OCI-LY1 (cell line): ENCODE measurements at regions not wholly inside any gene's neighbourhood (a gene's known extent, or its start where the extent isn't known, plus 50 kb on each side); places are given as distances from the start of the nearest gene placed in this dataset.

ENCODE experiments used
- H2AFZ ChIP-seq: fragments of 200-600 bp; sonication (generic), shearing (Covaris generic); 2 replicates; pipeline ENCODE4 v1.6.0; 2014; ENCODE audit warnings: antibody characterized with exemption, mild to moderate bottlenecking, low read length
- H3F3A ChIP-seq: fragments of 200-600 bp; sonication (generic), shearing (Covaris generic); 2 replicates; pipeline ENCODE4 v1.6.0; 2014; ENCODE audit warnings: mild to moderate bottlenecking, antibody characterized with exemption, low read length, moderate library complexity; ENCODE audit not compliant: insufficient read depth
- H3K27ac ChIP-seq: fragments of 200-600 bp; sonication (generic); 2 replicates; pipeline ENCODE4 v1.5.1; 2014; ENCODE audit warnings: low read length, mixed run types, mild to moderate bottlenecking, low read depth; ENCODE audit not compliant: poor library complexity, severe bottlenecking
- H3K27me3 ChIP-seq: fragments of 200-600 bp; sonication (generic); 2 replicates; pipeline ENCODE4 v1.6.0; 2014; ENCODE audit warnings: antibody characterized with exemption, mild to moderate bottlenecking, low read length, moderate library complexity; ENCODE audit not compliant: insufficient read depth
- H3K36me3 ChIP-seq: fragments of 200-600 bp; sonication (generic); 2 replicates; pipeline ENCODE4 v1.6.1; 2014; ENCODE audit warnings: mild to moderate bottlenecking, antibody characterized with exemption, low read length, moderate library complexity, mixed read lengths; ENCODE audit not compliant: insufficient read depth
- H3K4me1 ChIP-seq: fragments of 200-600 bp; sonication (generic); 2 replicates; pipeline ENCODE4 v1.5.1; 2014; ENCODE audit warnings: mild to moderate bottlenecking, low read length, moderate library complexity; ENCODE audit not compliant: insufficient read depth, severe bottlenecking
- H3K4me2 ChIP-seq: fragments of 200-600 bp; sonication (generic), shearing (Covaris generic); 2 replicates; pipeline ENCODE4 v1.6.1; 2014; ENCODE audit warnings: low read length
- H3K4me3 ChIP-seq: fragments of 200-600 bp; sonication (generic); 2 replicates; pipeline ENCODE4 v1.5.1; 2014; ENCODE audit warnings: low read length, low read depth, mild to moderate bottlenecking, mixed read lengths; ENCODE audit not compliant: poor library complexity, severe bottlenecking
- H3K79me2 ChIP-seq: fragments of 200-600 bp; shearing (Covaris generic); 2 replicates; pipeline ENCODE4 v1.6.1; 2016; ENCODE audit warnings: mixed run types, low read length, mixed read lengths; ENCODE audit not compliant: insufficient read depth
- H3K9ac ChIP-seq: fragments of 200-600 bp; sonication (generic), shearing (Covaris generic); 2 replicates; pipeline ENCODE4 v1.6.1; 2014; ENCODE audit warnings: mild to moderate bottlenecking, low read length, mixed read lengths
- H3K9me2 ChIP-seq: fragments of 200-600 bp; sonication (generic), shearing (Covaris generic); 2 replicates; pipeline ENCODE4 v1.6.1; 2014; ENCODE audit warnings: low read depth, mild to moderate bottlenecking, low read length, mixed read lengths
- H3K9me3 ChIP-seq: fragments of 200-600 bp; shearing (Covaris generic); 2 replicates; pipeline ENCODE4 v1.6.1; 2014; ENCODE audit warnings: low read length, mixed read lengths
- H4K20me1 ChIP-seq: fragments of 200-600 bp; sonication (generic), shearing (Covaris generic); 2 replicates; pipeline ENCODE4 v1.6.0; 2016; ENCODE audit warnings: mild to moderate bottlenecking, low read length; ENCODE audit not compliant: insufficient read depth
- EZH2 ChIP-seq: fragments of 200-600 bp; sonication (generic), shearing (Covaris generic); IDR thresholded peaks from 2 replicates; pipeline ENCODE4 v1.8.0; 2017; ENCODE audit warnings: borderline replicate concordance, mixed run types, mild to moderate bottlenecking, antibody characterized with exemption, low read length, moderate library complexity, mixed read lengths
- TF ChIP-seq, protein P1 (sequence below): fragments of 200-600 bp; sonication (generic), shearing (Covaris generic); IDR thresholded peaks from 2 replicates; pipeline ENCODE4 v1.5.1; 2017; ENCODE audit warnings: mild to moderate bottlenecking, antibody characterized with exemption, low read length, moderate library complexity, mixed read lengths

DNA sequence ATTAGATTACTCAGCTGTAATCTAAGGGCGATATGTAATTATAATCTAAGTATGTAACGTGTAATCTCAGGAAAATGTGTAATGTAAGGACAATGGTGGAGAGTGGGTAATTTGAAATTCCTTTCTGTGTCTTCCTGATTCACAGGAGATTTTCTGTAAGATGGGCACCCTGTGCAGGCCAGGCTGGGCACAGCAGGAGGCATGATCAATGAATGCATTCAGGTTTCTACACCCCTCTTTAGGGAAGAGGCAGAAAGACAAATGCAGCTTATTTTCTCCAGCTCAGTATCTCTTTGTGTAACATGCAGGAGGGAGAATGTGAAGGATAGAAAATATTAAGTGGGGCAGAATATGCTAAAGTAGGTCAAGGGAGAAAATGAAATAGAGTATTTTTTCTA is 320.1 kb downstream of the PIK3C3 start:
- Histone ChIP-seq H3K79me2 (no peaks in the 10 kb centered on the region), H3K4me3 (no peak overlapping the region), H3K4me2 (no peak overlapping the region), H4K20me1 (no peaks in the 10 kb centered on the region), H3F3A (no peaks in the 10 kb centered on the region), H3K36me3 (no peaks in the 10 kb centered on the region), H3K9me3 (no peaks in the 10 kb centered on the region), H3K4me1 (no peaks in the 10 kb centered on the region), H2AFZ (no peak overlapping the region), H3K27me3 (no peaks in the 10 kb centered on the region), H3K9ac (no peak overlapping the region), H3K27ac (no peak overlapping the region), H3K9me2 (no peaks in the 10 kb centered on the region)
- no peak for TF ChIP-seq EZH2
- TF ChIP-seq, protein P1, sequence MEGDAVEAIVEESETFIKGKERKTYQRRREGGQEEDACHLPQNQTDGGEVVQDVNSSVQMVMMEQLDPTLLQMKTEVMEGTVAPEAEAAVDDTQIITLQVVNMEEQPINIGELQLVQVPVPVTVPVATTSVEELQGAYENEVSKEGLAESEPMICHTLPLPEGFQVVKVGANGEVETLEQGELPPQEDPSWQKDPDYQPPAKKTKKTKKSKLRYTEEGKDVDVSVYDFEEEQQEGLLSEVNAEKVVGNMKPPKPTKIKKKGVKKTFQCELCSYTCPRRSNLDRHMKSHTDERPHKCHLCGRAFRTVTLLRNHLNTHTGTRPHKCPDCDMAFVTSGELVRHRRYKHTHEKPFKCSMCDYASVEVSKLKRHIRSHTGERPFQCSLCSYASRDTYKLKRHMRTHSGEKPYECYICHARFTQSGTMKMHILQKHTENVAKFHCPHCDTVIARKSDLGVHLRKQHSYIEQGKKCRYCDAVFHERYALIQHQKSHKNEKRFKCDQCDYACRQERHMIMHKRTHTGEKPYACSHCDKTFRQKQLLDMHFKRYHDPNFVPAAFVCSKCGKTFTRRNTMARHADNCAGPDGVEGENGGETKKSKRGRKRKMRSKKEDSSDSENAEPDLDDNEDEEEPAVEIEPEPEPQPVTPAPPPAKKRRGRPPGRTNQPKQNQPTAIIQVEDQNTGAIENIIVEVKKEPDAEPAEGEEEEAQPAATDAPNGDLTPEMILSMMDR: no peak

DNA sequence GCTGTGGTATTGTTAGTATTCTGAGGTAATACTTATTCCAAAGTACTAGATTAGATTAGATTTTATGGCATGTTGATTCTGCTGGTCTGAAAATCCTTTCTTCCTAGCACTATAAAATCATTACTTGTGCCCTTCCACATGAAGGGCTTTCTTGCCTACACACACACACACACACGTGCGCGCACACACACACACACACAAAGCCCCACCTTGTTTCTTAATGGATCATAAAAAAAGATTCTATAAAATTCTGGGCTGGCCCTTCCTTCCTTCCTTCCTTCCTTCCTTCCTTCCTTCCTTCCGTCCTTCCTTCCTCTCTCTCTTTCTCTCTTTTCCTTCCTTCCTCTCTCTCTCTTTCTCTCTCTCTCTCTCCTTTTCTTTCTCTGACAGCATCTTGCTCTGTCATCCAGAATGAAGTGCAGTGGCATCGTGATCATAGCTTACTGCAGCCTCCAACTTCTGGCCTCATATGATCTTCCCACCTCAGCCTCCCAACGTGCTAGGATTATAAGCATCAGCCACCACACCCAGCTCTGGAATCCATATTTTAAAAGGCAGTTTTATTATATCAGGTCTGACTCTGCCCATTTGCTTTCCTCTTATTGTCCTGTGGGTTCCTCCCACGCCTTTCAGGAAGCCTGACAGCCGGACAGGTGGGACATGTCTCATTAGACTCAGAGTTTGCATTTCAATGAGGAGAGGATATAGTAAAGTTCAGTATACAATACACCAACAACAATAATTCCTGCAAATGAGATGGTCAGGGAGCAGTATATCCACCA is 321.1 kb downstream of the PIK3C3 start:
- no peaks in the 10 kb centered on the region for H3K4me1 ChIP-seq
- H3K27me3 ChIP-seq: no peaks in the 10 kb centered on the region
- H4K20me1 ChIP-seq: no peaks in the 10 kb centered on the region
- no peak overlapping the region for H3K27ac ChIP-seq
- no peaks in the 10 kb centered on the region for H3F3A ChIP-seq
- no peak overlapping the region for H3K4me3 ChIP-seq
- H3K9ac ChIP-seq: no peak overlapping the region
- H3K9me3 ChIP-seq: no peaks in the 10 kb centered on the region
- H3K4me2 ChIP-seq: no peak overlapping the region
- no peaks in the 10 kb centered on the region for H3K36me3 ChIP-seq
- H2AFZ ChIP-seq: no peak overlapping the region
- no peaks in the 10 kb centered on the region for H3K9me2 ChIP-seq
- TF ChIP-seq EZH2: no peak
- TF ChIP-seq, protein P1: no peak
- no peaks in the 10 kb centered on the region for H3K79me2 ChIP-seq

DNA sequence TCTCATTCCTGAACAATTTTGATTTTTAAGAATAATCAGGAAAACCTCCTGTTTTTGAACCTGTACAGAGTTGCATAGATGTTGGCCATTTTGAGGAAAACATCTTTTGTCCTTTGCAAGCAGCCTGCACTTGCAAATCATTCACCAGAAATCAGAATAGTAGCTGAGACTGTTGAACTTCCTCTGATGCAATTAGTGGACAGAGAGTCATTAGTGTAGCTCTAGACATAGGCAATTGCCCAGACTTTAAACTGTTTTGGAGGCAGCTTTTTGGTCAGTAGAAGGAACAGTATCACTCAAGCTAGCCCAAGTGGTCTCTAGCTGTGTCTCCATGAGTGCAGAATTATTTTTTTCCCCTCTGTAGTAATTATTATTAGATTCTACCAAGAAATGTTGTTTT is 326.1 kb downstream of the PIK3C3 start:
- no peaks in the 10 kb centered on the region for H3K79me2 ChIP-seq
- no peak overlapping the region for H3K4me3 ChIP-seq
- H2AFZ ChIP-seq: no peak overlapping the region
- no peak overlapping the region for H3K27ac ChIP-seq
- H3F3A ChIP-seq: no peaks in the 10 kb centered on the region
- no peak overlapping the region for H3K9ac ChIP-seq
- no peaks in the 10 kb centered on the region for H3K36me3 ChIP-seq
- H3K4me1 ChIP-seq: no peaks in the 10 kb centered on the region
- no peak overlapping the region for H3K4me2 ChIP-seq
- H3K9me3 ChIP-seq: no peaks in the 10 kb centered on the region
- no peaks in the 10 kb centered on the region for H3K27me3 ChIP-seq
- H4K20me1 ChIP-seq: no peaks in the 10 kb centered on the region
- TF ChIP-seq, protein P1: no peak
- TF ChIP-seq EZH2: no peak
- no peaks in the 10 kb centered on the region for H3K9me2 ChIP-seq
